8988T (cell line): ENCODE measurements at regions not wholly inside any gene's neighbourhood (a gene's known extent, or its start where the extent isn't known, plus 50 kb on each side); places are given as distances from the start of the nearest gene placed in this dataset.
"Not testable (repeated sequence)": the region's sequence is repeated elsewhere in the genome, so short reads cannot be mapped to it uniquely, and the experiment has no call there.

Source experiments
- DNase-seq: peaks from one replicate; pipeline ENCODE4 v3.0.0; 2011

- no peak for DNase-seq
Observed at GRCh38 chrX:25646156-25646555, 492.0 kb upstream of the MAGEB18 start.

DNA sequence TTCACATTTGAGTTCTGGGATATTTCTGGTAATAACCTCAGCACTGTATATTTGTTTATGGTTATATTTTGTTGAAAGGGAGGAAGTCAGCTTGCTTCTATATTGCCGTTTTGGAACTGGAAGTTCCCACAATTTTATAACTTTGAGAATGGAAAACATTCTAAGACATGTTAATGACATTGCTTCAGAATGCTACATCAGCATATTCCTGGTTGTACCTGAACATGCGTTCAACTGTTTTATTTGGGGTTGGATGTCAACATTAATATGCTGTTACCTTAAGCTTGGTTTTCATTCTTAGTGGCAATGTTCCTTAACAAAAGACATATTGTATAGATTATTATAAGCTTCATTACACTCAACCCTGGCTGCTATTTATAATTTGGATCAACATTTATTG is 489.4 kb upstream of the MAGEB18 start:
- no peak for DNase-seq

GRCh38 chrX:25650216-25650820 is 487.8 kb upstream of the MAGEB18 start:
- DNase-seq, result no peak

- DNase-seq, result no peak
Observed at GRCh38 chrX:25659317-25659716, 478.8 kb upstream of the MAGEB18 start.

GRCh38 chrX:25663701-25664100 is 474.4 kb upstream of the MAGEB18 start:
- DNase-seq, result no peak

- no peak for DNase-seq
Observed at GRCh38 chrX:25665431-25665830, 472.7 kb upstream of the MAGEB18 start.

DNA sequence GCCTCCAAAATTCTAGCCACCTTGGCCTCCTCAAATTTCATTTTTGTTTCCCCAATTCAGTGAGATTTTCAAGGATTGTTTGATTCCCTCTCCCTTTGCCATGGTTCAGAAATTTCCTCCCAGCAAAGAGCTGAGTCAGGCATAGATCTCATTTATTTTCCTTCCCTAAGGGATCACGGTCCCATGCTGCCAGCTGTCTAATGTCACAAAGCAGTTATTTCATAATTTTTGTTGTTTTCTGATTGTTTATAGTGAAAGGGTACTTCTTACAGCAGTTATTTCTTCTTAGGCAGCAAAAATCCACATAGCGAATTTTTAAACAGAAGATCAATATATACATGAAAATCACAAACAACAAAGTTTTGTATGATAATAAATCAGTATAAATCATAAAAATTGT is 470.5 kb upstream of the MAGEB18 start:
- DNase-seq, result no peak

GRCh38 chrX:25674776-25675175 is 463.4 kb upstream of the MAGEB18 start:
- DNase-seq, result no peak

GRCh38 chrX:25701876-25702275 is 436.3 kb upstream of the MAGEB18 start:
- DNase-seq, result no peak

GRCh38 chrX:25717122-25717521 is 421.0 kb upstream of the MAGEB18 start:
- DNase-seq, result no peak

- no peak for DNase-seq
Observed at GRCh38 chrX:25721564-25721963, 416.6 kb upstream of the MAGEB18 start.

- DNase-seq, result no peak
Observed at GRCh38 chrX:25726539-25726938, 411.6 kb upstream of the MAGEB18 start.

GRCh38 chrX:25733148-25733547 is 405.0 kb upstream of the MAGEB18 start:
- DNase-seq, result no peak

- no peak for DNase-seq
Observed at GRCh38 chrX:25737540-25737939, 400.6 kb upstream of the MAGEB18 start.

GRCh38 chrX:25742334-25742733 is 395.8 kb upstream of the MAGEB18 start:
- no peak for DNase-seq

DNA sequence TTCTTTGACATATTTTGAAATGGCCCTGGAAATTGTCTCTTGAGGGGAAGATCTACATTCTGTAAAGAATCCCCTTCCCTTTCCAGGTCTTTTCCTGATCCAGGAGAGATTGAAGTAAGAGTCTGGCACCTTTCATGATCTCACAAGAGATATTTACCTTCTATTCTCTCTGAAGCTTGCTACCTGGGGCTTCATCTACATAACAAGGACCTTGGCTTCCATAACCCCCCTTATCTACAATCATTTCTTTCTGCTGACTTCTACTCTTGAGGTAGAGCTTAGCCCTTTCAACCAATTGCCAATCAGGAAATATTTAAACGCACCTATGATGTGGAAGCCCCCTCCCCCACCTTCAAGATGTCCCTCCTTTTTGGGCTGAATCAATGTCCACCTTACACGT is 383.7 kb upstream of the MAGEB18 start:
- DNase-seq, result no peak

- no peak for DNase-seq
Observed at GRCh38 chrX:25755194-25755593, 382.9 kb upstream of the MAGEB18 start.

DNA sequence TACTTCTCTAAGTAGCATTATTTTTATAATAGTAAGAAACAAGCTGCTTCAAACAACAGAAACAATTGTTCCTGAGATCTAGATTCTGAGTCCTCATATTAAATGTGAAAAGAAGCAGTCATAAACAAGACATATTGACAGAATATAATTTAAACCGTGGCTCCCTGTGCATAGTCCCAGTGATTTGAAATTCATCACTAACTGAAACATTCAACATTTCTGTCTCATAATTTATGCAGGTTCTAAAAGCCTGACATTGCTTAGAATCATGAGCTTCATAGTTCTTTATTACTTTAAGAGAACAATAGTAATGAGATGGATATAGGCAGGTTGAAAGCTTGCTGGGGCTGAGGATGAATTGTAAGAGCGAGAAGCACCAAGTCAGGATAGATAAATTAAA is 375.5 kb upstream of the MAGEB18 start:
- no peak for DNase-seq

DNA sequence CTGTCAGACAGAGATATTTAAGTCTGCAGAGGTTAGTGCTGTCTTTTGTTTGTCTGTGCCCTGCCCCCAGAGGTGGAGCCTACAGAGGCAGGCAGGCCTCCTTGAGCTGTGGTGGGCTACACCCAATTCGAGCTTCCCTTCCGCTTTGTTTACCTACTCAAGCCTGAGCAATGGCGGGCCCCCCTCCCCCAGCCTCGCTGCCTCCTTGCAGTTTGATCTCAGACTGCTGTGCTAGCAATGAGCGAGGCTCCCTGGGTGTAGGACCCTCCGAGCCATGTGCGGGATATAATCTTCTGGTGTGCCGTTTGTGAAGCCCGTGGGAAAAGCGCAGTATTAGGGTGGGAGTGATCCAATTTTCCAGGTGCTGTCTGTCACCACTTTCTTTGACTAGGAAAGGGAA is 366.3 kb upstream of the MAGEB18 start:
- DNase-seq, result not testable (repeated sequence)

- DNase-seq, result not testable (repeated sequence)
Observed at GRCh38 chrX:25797796-25798195, 340.3 kb upstream of the MAGEB18 start.

DNA sequence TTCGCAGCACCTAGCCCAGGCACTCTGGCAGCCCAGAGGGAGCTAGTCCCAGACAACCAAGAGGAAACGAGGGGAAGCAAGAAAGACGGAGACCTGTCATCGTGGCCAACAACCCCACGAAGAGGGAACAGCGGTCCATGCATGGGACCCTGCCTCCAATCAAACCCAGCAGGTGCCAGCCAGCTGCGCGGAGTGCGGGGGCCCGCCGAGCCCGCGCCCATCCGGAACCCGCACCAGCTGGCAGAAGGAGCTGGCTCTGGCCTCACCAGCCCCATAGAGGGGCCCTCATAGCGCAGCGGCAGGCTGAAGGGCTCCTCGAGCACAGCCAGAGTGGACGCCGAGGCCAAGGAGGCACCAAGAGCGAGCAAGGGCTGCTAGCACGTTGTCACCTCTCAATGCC is 332.4 kb upstream of the MAGEB18 start:
- DNase-seq, result no peak

DNA sequence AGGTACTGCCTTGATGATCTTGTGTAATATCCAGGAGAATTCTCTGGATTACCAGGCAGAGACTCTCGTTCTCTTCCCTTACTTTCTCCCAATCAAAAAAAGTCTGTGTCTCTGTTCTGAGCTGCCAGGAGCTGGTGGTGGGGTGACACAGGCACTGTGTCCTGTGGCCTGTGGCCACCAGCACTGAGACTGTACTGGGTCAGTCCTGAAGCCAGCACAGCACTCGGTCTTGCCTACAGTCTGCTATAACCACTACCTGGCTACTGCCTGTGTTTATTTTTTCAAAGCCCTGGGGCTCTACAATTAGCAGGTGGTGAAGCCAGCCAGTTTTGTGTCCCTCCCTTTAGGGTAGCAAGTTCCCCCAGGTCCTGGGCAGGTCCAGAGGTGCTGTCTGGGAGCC is 331.1 kb upstream of the MAGEB18 start:
- no peak for DNase-seq

GRCh38 chrX:25810202-25810601 is 327.9 kb upstream of the MAGEB18 start:
- DNase-seq, result no peak

DNA sequence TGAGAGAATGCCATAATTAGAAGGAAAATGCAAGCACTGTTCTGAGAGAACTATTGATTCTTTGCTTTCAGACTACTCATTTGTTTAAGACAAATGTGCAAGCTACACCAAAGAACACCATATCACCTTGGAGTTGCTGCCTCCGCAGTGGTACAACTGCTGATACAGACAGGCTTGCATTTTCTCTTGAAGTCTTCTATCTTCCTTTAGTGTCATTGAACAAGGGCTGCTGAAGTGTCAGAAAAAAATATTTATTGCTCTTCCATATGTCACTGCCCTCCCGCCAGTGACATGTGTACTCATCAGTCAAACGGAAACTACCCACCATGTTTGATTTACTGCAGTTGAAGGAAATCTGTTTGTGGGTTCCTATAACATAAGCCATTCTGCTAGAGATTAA is 318.3 kb upstream of the MAGEB18 start:
- no peak for DNase-seq

DNA sequence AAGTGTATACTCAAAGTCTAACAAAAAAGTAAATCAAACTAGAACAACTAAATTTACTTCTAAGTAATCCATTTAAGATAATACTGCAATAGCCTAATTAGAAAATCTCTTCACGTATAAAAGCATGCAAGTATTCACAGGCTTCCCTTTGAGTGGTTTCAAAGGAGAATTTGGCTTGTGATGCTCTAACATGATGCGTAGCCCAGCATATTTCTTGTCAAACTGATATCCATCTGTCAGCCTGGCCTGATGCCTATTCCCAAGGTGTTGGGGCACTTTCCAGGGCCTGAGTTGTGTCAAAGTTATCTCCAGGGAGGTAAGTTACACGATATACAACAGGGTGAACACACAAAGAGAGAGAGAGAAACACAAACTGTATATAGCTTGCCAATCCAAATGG is 287.0 kb upstream of the MAGEB18 start:
- no peak for DNase-seq

- no peak for DNase-seq
Observed at GRCh38 chrX:25853002-25853479, 285.1 kb upstream of the MAGEB18 start.
